ENCODE measurements at regions not wholly inside any gene's neighbourhood (a gene's known extent, or its start where the extent isn't known, plus 50 kb on each side); places are given as distances from the start of the nearest gene placed in this dataset.

- no peak for DNase-seq
Observed at GRCh38 chr5:3312299-3312698, 283.3 kb upstream of the IRX1 start.

- no peak for DNase-seq
Observed at GRCh38 chr5:3311433-3311832, 284.2 kb upstream of the IRX1 start.

- no peak for DNase-seq
Observed at GRCh38 chr5:3310541-3311261, 284.9 kb upstream of the IRX1 start.

- no peak for DNase-seq
Observed at GRCh38 chr5:3309538-3309937, 286.1 kb upstream of the IRX1 start.

GRCh38 chr5:3307982-3308621, 287.5 kb upstream of the IRX1 start:
- no peak for DNase-seq

GRCh38 chr5:3305432-3305831, 290.2 kb upstream of the IRX1 start:
- no peak for DNase-seq

- no peak for DNase-seq
Observed at GRCh38 chr5:3304346-3304745, 291.3 kb upstream of the IRX1 start.

GRCh38 chr5:3303777-3304176, 291.9 kb upstream of the IRX1 start:
- DNase-seq, result no peak

- no peak for DNase-seq
Observed at GRCh38 chr5:3302228-3302627, 293.4 kb upstream of the IRX1 start.

GRCh38 chr5:3301306-3301705, 294.3 kb upstream of the IRX1 start:
- DNase-seq, result no peak

GRCh38 chr5:3300726-3301125, 294.9 kb upstream of the IRX1 start:
- DNase-seq, result no peak

- DNase-seq, result no peak
Observed at GRCh38 chr5:3299441-3299840, 296.2 kb upstream of the IRX1 start.

- DNase-seq, result no peak
Observed at GRCh38 chr5:3297853-3298252, 297.8 kb upstream of the IRX1 start.

GRCh38 chr5:3288325-3288724, 307.3 kb upstream of the IRX1 start:
- DNase-seq, result no peak

GRCh38 chr5:3287516-3287915, 308.1 kb upstream of the IRX1 start:
- no peak for DNase-seq

- no peak for DNase-seq
Observed at GRCh38 chr5:3285621-3286020, 310.0 kb upstream of the IRX1 start.

GRCh38 chr5:3284506-3284905, 311.1 kb upstream of the IRX1 start:
- no peak for DNase-seq

- no peak for DNase-seq
Observed at GRCh38 chr5:3282841-3283240, 312.8 kb upstream of the IRX1 start.

- no peak for DNase-seq
Observed at GRCh38 chr5:3281366-3281765, 314.3 kb upstream of the IRX1 start.

- no peak for DNase-seq
Observed at GRCh38 chr5:3278643-3279042, 317.0 kb upstream of the IRX1 start.

GRCh38 chr5:3277590-3278196, 317.9 kb upstream of the IRX1 start:
- DNase-seq, result no peak

- DNase-seq, result no peak
Observed at GRCh38 chr5:3276896-3277295, 318.7 kb upstream of the IRX1 start.

- DNase-seq, result no peak
Observed at GRCh38 chr5:3269395-3270169, 326.1 kb upstream of the IRX1 start.
